NCI-H748 treated with DMSO at 0.1 percent for 48 hours (cell line): ENCODE measurements at regions not wholly inside any gene's neighbourhood (a gene's known extent, or its start where the extent isn't known, plus 50 kb on each side); places are given as distances from the start of the nearest gene placed in this dataset.
"Not testable (repeated sequence)": the region's sequence is repeated elsewhere in the genome, so short reads cannot be mapped to it uniquely, and the experiment has no call there.

Experiments
- DNase-seq: peaks from one replicate; lab custom pipeline; 2025; lab: John Stamatoyannopoulos, UW

- no peak for DNase-seq
Observed at GRCh38 chr13:50274181-50274580, 258.9 kb downstream of the KCNRG start.

- DNase-seq, result no peak
Observed at GRCh38 chr13:50275392-50276063, 260.3 kb downstream of the KCNRG start.

GRCh38 chr13:50276550-50276949, 261.3 kb downstream of the KCNRG start:
- no peak for DNase-seq

GRCh38 chr13:50277127-50277526, 261.9 kb downstream of the KCNRG start:
- DNase-seq, result no peak

- DNase-seq, result no peak
Observed at GRCh38 chr13:50277906-50278305, 262.7 kb downstream of the KCNRG start.

- DNase-seq, result no peak
Observed at GRCh38 chr13:50280441-50280937, 265.2 kb downstream of the KCNRG start.

- DNase-seq, result no peak
Observed at GRCh38 chr13:50282016-50282415, 266.8 kb downstream of the KCNRG start.

GRCh38 chr13:50283017-50283416, 267.8 kb downstream of the KCNRG start:
- no peak for DNase-seq

GRCh38 chr13:50284540-50284939, 269.3 kb downstream of the KCNRG start:
- no peak for DNase-seq

GRCh38 chr13:50285283-50285682, 270.0 kb downstream of the KCNRG start:
- no peak for DNase-seq

GRCh38 chr13:50286324-50286723, 271.1 kb downstream of the KCNRG start:
- no peak for DNase-seq

GRCh38 chr13:50290186-50290585, 274.9 kb downstream of the KCNRG start:
- DNase-seq, result no peak

- no peak for DNase-seq
Observed at GRCh38 chr13:50291611-50292010, 276.4 kb downstream of the KCNRG start.

GRCh38 chr13:50292081-50292480, 276.8 kb downstream of the KCNRG start:
- DNase-seq, result no peak

- not testable (repeated sequence) for DNase-seq
Observed at GRCh38 chr13:50294425-50294824, 279.2 kb downstream of the KCNRG start.

GRCh38 chr13:50299546-50300249, 284.5 kb downstream of the KCNRG start:
- DNase-seq, result no peak

- no peak for DNase-seq
Observed at GRCh38 chr13:50303963-50304721, 288.9 kb downstream of the KCNRG start.

GRCh38 chr13:50306156-50306555, 290.9 kb downstream of the KCNRG start:
- DNase-seq, result no peak

GRCh38 chr13:50309318-50309717, 294.1 kb downstream of the KCNRG start:
- DNase-seq, result no peak

- DNase-seq, result no peak
Observed at GRCh38 chr13:50309882-50310594, 294.8 kb downstream of the KCNRG start.

GRCh38 chr13:50310734-50311133, 295.5 kb downstream of the KCNRG start:
- DNase-seq, result no peak

GRCh38 chr13:50318887-50319286, 303.6 kb downstream of the KCNRG start:
- peak; percentile 24 for DNase-seq
